ENCODE measurements at regions not wholly inside any gene's neighbourhood (a gene's known extent, or its start where the extent isn't known, plus 50 kb on each side); places are given as distances from the start of the nearest gene placed in this dataset.

- Histone ChIP-seq H3K27ac (replicated peaks in 1 of 4) (no peak overlapping the region), H3K4me3 (no peak overlapping the region), H3K4me1 (no peaks in the 10 kb centered on the region), H3K36me3 (no peaks in the 10 kb centered on the region), H3K27me3 (no peaks in the 10 kb centered on the region), H3K9me3 (no peaks in the 10 kb centered on the region)
- TF ChIP-seq POLR2AphosphoS5 (IDR thresholded peaks at IDR 0.05), result no peak
- intact Hi-C loops (cut with DNase I), result no loop called here
- 12% methylated on average over 1 of the region's 1 CpG for whole genome bisulfite sequencing
- DNase-seq (ENCODE audit: extremely low spot score), result no peak
These were observed 1145.7 kb upstream of the NXPH2 start for GRCh38 chr2:139925903-139926302.

DNA sequence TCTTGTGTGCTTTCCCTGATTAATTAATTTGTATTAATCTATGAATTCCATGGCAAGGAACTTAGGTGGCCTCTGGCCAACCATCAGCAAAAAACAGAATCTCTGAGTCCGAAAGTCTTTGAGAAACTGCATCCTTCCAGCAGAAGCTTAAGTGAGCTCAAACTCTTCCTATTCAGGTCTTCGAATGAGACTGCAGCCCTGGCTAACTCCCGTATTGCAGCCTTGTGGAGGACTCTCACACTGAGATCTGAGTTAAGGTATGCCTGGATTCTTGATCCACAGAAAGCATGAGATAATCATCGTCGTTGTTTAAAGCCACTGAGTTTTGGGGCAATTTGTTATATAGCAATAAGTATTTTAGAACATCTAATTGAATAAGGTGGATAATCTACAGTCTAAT, 1143.9 kb upstream of the NXPH2 start:
- no peaks in the 10 kb centered on the region for H3K27me3 ChIP-seq
- H3K9me3 ChIP-seq, result no peaks in the 10 kb centered on the region
- H3K4me1 ChIP-seq, result no peaks in the 10 kb centered on the region
- H3K36me3 ChIP-seq, result no peaks in the 10 kb centered on the region
- intact Hi-C loops (cut with DNase I), result no loop called here
- WGBS, result 67% methylated on average over 5 of the region's 5 CpGs
- no peak for DNase-seq (ENCODE audit: extremely low spot score)
- H3K27ac ChIP-seq (replicated peaks in 1 of 4), result no peak overlapping the region
- H3K4me3 ChIP-seq, result no peak overlapping the region
- TF ChIP-seq, protein P1, sequence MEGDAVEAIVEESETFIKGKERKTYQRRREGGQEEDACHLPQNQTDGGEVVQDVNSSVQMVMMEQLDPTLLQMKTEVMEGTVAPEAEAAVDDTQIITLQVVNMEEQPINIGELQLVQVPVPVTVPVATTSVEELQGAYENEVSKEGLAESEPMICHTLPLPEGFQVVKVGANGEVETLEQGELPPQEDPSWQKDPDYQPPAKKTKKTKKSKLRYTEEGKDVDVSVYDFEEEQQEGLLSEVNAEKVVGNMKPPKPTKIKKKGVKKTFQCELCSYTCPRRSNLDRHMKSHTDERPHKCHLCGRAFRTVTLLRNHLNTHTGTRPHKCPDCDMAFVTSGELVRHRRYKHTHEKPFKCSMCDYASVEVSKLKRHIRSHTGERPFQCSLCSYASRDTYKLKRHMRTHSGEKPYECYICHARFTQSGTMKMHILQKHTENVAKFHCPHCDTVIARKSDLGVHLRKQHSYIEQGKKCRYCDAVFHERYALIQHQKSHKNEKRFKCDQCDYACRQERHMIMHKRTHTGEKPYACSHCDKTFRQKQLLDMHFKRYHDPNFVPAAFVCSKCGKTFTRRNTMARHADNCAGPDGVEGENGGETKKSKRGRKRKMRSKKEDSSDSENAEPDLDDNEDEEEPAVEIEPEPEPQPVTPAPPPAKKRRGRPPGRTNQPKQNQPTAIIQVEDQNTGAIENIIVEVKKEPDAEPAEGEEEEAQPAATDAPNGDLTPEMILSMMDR (IDR thresholded peaks at IDR 0.05), result no peak
- TF ChIP-seq POLR2A (IDR thresholded peaks at IDR 0.05; ENCODE audit: low read depth) (no peak), EP300 (IDR thresholded peaks at IDR 0.05) (no peak), POLR2AphosphoS5 (IDR thresholded peaks at IDR 0.05) (no peak)

DNA sequence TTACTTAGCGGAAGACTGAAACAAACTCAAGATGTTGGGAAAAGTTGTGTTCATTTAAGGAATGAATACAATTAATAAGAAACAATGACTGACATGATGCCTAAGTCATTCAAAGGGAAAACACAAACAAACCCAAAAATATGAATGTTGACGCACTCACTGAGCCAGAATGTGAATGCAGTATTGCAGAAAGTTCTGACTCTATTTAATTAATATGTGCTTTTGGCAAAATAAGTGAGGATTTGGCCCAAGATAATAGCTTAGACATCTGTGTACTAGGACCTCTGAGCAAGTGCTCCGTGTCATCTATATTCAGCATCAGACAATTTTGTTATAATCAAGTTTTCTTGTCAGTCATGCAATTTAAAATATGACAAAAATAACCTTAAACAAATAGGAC, 1138.8 kb upstream of the NXPH2 start:
- Histone ChIP-seq H3K27me3 (no peaks in the 10 kb centered on the region), H3K27ac (replicated peaks in 1 of 4) (no peak overlapping the region), H3K36me3 (no peaks in the 10 kb centered on the region), H3K4me3 (no peak overlapping the region), H3K4me1 (no peaks in the 10 kb centered on the region), H3K9me3 (no peaks in the 10 kb centered on the region)
- intact Hi-C loops (cut with DNase I), result no loop called here
- no peak for DNase-seq (ENCODE audit: extremely low spot score)
- TF ChIP-seq, protein P1 (IDR thresholded peaks at IDR 0.05), result no peak
- TF ChIP-seq EP300 (IDR thresholded peaks at IDR 0.05), result no peak
- no peak for TF ChIP-seq POLR2A (IDR thresholded peaks at IDR 0.05; ENCODE audit: low read depth)
- no peak for TF ChIP-seq POLR2AphosphoS5 (IDR thresholded peaks at IDR 0.05)
- 79% methylated on average over 3 of the region's 3 CpGs for WGBS

GRCh38 chr2:139917690-139918384, 1137.6 kb upstream of the NXPH2 start:
- DNase-seq (ENCODE audit: extremely low spot score), result no peak
- H3K27ac ChIP-seq (replicated peaks in 1 of 4), result no peak overlapping the region
- H3K4me3 ChIP-seq, result no peak overlapping the region
- H3K36me3 ChIP-seq, result no peaks in the 10 kb centered on the region
- no peaks in the 10 kb centered on the region for H3K4me1 ChIP-seq
- no peaks in the 10 kb centered on the region for H3K27me3 ChIP-seq
- TF ChIP-seq EP300 (IDR thresholded peaks at IDR 0.05), result no peak
- TF ChIP-seq, protein P1 (IDR thresholded peaks at IDR 0.05), result no peak
- no peak for TF ChIP-seq POLR2A (IDR thresholded peaks at IDR 0.05; ENCODE audit: low read depth)
- no peak for TF ChIP-seq POLR2AphosphoS5 (IDR thresholded peaks at IDR 0.05)
- WGBS, result 44% methylated on average over 3 of the region's 3 CpGs
- intact Hi-C loops (cut with DNase I), result no loop called here
- no peaks in the 10 kb centered on the region for H3K9me3 ChIP-seq

- H3K36me3 ChIP-seq, result no peaks in the 10 kb centered on the region
- TF ChIP-seq EP300 (IDR thresholded peaks at IDR 0.05), result no peak
- no peak overlapping the region for H3K27ac ChIP-seq (replicated peaks in 1 of 4)
- H3K27me3 ChIP-seq, result no peaks in the 10 kb centered on the region
- 87% methylated on average over 7 of the region's 7 CpGs for WGBS
- peaks cover 0 to 3% (median 0%) of the 10 kb centered on the region in 4 donors for H3K9me3 ChIP-seq
- no peak overlapping the region for H3K4me3 ChIP-seq
- H3K4me1 ChIP-seq, result no peaks in the 10 kb centered on the region
- intact Hi-C loops (cut with DNase I), result no loop called here
- DNase-seq (ENCODE audit: extremely low spot score), result no peak
These were observed 1136.6 kb upstream of the NXPH2 start for GRCh38 chr2:139916822-139917221.

GRCh38 chr2:139911160-139911559, 1131.0 kb upstream of the NXPH2 start:
- Histone ChIP-seq H3K27me3 (no peaks in the 10 kb centered on the region), H3K9me3 (peaks cover 0 to 3% (median 0%) of the 10 kb centered on the region in 4 donors), H3K4me1 (no peaks in the 10 kb centered on the region), H3K27ac (replicated peaks in 1 of 4) (no peak overlapping the region), H3K4me3 (no peak overlapping the region), H3K36me3 (no peaks in the 10 kb centered on the region)
- intact Hi-C loops (cut with DNase I), result no loop called here
- no peak for DNase-seq (ENCODE audit: extremely low spot score)
- no peak for TF ChIP-seq POLR2A (IDR thresholded peaks at IDR 0.05; ENCODE audit: low read depth)
- no peak for TF ChIP-seq POLR2AphosphoS5 (IDR thresholded peaks at IDR 0.05)
- TF ChIP-seq, protein P1 (IDR thresholded peaks at IDR 0.05), result no peak
- TF ChIP-seq EP300 (IDR thresholded peaks at IDR 0.05), result no peak
- WGBS, result 89% methylated on average over 3 of the region's 3 CpGs

Measured in esophagus muscularis mucosa (tissue), 4 donors.